DOHH2 (cell line): ENCODE measurements at regions not wholly inside any gene's neighbourhood (a gene's known extent, or its start where the extent isn't known, plus 50 kb on each side); places are given as distances from the start of the nearest gene placed in this dataset.

Experiments
- CTCF ChIP-seq: fragments of 200-600 bp; sonication (generic); IDR thresholded peaks from one replicate; pipeline ENCODE4 v1.5.1; 2014; ENCODE audit warnings: antibody characterized with exemption, mild to moderate bottlenecking, low read depth, low read length; ENCODE audit not compliant: poor library complexity, severe bottlenecking
- EZH2phosphoT487 ChIP-seq: fragments of 200-600 bp; sonication (generic); IDR thresholded peaks from 2 replicates; pipeline ENCODE4 v1.6.1; 2017; ENCODE audit warnings: borderline replicate concordance, mild to moderate bottlenecking, antibody characterized with exemption, low read length, moderate library complexity, mixed read lengths

GRCh38 chr4:138103597-138104283 is 138.4 kb downstream of the SLC7A11 start:
- no peak for TF ChIP-seq CTCF
- no peak for TF ChIP-seq EZH2phosphoT487
